GM19238 (cell line): ENCODE measurements at regions not wholly inside any gene's neighbourhood (a gene's known extent, or its start where the extent isn't known, plus 50 kb on each side); places are given as distances from the start of the nearest gene placed in this dataset.
"Not testable (repeated sequence)": the region's sequence is repeated elsewhere in the genome, so short reads cannot be mapped to it uniquely, and the experiment has no call there.

Source experiments
- DNase-seq: peaks from one replicate; pipeline ENCODE4 v3.0.0; 2011; ENCODE audit warnings: low spot score; ENCODE audit not compliant: insufficient read length

DNA sequence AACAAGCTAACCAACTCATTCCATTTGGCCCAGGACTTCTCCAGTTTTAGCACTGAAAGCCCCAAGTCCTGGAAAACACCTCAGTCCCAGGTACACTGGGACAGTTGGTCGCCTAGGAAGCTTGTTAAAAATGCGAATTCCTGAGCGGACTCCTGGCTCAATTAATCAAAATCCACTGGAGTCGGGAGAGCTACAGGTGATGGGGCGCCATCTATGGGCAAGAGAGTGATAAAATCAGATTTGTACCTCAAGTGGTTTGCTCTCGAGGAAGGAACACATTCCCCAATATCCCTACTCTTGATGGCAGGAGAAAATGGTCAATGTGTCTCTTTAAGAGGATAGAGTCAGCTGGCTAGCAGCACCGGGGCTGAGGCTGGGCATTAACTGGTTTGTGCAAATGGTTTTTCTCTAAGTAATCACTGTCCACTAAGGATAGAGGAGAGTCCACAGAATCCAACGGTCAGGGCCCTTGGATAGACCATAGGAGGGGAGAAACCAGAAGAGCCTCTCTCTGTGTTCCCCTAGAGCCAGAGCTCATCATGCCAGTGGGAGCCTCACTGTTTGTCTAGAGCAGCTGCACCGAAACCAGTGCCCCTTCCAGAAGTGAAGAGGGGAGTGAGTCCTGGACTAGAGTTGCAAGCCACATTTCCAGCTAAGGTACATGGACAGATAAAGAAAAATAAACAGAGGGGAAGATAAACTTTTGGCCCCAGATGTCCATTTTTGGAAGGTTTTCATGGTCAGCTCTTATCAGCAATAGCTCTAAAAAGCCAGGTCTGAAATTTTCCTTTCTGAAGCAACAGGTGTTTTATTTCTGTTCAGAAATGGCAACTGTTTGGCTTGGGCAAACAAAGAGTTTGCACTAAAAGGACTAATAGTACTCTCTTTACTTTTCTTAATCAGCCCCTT, 148.5 kb downstream of the TENT5C start:
- no peak for DNase-seq

DNA sequence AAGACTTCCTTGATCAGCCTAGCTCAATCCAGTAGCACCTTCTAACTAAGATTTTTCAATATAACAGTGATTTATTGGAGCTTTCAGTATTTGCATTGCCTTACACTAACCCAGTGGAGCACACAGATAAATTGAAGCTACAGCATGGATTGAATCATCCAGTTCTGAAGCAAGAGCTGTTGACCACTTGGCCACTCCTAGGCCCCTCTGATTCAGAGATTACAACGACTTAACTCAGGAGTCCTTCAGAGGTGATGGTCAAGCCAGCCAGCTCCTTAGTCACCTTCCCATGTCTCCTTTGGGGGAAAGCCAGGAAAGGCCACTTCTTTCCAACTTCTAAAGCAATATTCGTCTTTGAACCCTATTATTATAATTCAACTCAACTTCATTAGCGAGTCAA, 151.8 kb downstream of the TENT5C start:
- DNase-seq = no peak

DNA sequence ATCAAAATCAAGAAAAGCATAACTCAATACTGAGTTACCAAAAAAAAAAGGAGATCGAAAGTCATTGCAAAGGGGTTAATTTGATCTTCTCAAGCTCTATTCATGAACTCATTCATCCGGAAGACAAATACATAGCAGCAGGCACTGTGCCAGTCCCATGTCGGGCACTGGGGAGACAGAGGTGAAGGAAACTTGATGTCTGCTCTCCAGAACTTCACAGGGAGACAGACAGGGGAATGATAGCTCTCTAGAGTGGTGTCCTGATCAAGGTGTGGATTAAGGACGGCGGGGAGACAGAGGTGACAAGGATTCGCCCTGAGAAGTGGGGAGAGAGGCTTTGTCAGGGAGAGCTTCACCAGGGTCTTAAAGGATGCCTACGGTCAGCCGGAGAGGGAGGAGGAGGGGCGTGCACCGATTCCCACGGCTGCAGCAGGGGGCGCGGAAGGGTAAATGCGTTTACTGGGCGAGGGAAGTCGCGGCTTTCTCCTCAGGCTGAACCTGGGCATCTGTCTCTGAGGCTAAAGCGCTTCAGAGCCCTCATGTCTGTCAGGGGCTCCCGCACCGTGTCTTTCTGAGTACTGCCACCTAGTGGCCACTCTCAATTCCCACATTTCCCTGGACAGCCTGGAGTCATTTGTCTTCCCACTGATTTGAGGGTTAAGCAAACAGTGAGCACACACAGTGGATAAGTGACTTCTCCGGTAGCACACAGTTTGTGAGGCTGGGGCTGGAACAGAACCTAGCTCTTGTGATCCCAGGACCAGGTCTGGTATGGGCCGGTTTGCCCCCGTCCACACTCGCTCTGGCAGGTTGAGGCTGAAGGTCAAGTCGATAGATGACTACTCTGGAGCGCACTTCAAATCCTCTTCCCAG, 152.8 kb downstream of the TENT5C start:
- DNase-seq = peak; percentile 49

DNA sequence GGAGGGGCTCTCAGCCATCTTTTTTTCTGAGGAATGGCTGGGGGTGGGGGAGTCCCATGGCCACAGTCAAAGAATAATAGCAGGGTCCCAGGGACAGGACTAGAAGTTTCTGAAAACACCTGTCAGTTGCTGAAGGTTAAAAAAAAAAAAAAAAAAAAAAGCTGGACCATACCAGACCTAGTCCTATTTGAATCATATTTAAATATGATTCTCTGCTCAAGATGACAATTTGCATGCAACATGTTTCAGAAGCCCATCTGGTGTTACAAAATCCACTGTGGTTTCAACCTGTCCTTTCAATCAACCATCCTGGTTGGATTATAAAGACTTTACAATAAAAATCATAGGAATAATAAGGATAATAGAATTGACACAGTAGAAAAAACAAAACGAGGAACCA, 153.7 kb downstream of the TENT5C start:
- DNase-seq = no peak

DNA sequence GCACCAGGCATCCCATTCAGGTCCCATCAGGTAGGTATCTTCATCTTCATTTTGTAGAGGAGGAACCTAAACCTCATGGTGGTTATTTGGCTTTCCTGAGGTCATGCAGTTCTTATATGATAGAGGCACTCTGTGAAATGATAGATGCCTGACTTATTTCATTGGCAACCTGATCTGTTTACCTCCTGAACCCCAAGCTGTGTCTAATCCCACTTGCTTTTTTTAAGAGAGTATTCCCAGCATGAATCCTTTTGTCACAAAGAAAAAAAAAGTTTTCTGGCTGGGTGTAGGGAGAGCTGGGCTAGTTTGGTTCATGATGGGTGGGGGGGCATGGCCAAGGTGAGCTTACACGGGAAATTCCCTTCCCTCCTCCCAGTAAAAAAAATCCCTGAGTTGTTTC, 154.2 kb downstream of the TENT5C start:
- no peak for DNase-seq

DNA sequence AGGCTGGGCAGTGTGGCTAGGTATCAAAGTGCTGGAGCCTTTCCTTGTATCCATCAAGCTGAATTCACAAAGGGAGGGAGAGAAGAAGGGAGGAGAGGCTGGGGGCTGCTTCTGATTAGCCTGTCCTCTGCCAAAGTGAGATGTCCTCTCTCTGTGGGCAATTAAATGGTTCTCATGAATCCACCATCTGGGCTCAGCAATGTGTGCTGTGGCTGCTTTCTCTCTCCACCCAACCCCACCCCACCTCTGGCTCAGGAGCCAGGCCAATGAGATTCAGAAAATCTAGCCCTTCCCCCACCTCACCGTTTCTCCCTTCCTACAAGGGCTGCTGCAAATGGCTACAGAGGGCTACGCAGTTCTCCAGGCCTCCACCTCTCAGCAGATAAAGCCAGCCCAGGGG, 154.6 kb downstream of the TENT5C start:
- DNase-seq = no peak

DNA sequence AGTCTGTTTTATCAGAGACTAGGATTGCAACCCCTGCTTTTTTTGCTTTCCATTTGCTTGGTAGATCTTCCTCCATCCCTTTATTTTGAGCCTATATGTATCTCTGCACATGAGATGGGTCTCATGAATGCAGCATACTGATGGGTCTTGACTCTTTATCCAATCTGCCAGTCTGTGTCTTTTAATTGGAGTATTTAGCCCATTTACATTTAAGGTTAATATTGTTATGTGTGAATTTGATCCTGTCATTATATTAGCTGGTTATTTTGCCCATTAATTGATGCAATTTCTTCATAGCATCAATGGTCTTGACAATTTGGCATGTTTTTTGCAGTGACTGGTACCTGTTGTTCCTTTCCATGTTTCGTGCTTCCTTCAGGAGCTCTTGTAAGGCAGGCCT, 161.7 kb downstream of the GDAP2 start:
- DNase-seq = not testable (repeated sequence)

DNA sequence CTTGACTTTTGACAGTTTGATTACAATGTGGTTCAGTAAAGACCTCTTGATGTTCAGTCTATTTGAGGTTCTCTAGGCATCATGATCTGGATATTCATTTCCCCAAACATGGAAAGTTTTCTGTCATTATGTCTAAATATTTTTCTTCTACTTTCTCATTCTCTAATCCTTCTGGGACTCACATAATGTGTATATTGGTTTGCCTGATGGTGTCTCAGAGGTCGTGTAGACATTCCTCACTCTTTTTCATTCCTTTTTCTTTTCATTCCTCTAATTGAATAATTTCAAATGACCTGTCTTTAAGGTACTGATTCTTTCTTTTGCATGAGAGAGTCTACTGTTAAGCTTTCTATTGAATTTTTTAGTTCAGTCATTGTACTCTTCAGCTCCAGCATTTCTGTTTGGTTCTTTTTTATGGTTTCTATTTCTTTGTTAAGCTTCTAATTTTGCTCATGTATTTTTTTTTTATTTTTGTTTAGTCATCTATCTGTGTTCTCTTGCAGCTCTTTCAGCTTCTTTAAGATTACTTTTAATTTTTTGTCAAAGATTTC, 158.4 kb downstream of the GDAP2 start:
- no peak for DNase-seq

DNA sequence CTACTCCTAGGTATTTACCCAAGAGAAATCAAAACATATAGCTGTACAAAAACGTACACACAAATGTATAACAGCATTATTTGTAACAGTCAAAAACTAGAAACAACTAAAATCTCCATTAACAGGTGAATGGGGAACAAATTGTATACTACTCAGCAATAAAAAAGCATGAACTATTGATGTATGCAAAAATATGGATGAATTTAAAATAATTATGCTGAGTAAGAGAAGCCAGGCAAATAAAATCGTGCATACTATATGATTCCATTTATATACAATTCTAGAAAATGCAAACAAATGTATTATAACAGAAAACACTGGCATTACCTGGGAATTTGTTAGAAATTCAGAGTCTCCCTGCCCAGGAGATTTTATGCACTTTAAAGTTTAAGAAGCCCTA, 150.1 kb downstream of the GDAP2 start:
- no peak for DNase-seq

DNA sequence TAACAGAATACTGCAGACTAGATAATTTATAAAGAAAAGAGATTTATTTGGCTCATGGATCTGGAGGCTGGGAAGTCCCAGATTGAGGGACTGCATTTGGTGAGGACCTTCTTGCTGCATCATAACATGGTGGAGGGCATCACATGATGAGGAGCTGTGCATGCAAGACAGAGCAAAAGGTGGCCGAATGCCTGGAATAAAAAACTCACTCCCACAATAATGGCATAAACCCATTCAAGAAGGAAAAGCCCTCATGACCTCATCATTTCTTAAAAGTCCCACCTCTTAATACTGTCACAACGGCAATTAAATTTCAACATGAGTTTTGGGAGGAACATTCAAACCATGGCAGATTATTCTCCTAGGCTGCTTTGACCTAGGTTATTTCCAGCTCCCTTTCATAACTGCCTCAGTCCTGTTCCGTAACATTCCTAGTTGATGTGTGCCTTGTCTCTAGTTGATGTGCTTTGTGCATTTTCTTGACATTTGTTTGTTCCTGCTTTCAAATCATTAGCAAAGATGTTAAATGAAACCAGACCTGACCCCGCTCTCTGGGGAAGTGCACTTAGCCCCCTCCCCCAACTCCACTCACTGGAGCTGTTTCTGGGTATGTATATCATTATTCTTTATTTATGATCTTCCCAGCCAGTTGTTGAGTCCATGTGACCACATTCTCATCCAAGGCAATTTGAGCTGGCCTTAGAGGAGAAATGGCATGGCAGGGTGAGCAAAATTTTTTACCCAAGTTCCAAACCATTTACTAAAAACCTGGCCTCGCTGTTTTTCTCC, 148.5 kb downstream of the GDAP2 start:
- DNase-seq = no peak

DNA sequence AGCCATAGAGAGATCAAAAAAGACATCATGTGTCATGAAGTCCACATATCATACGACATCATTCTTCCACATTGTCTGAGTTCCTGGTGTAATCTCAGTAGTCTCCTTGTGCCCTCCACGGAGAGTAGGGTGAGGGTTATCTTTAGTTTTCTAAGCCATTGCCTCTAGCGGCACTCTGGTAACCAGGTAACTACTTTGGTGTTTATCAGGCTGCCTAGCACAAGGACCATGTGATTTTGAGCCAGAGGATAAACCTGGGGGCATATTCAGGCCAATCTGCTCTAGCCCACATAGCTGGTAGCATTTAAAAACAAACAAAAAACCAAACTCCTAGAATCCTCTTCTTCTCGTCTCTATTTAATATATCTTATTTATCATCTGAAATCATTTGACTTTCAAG, 147.4 kb downstream of the GDAP2 start:
- DNase-seq = no peak

DNA sequence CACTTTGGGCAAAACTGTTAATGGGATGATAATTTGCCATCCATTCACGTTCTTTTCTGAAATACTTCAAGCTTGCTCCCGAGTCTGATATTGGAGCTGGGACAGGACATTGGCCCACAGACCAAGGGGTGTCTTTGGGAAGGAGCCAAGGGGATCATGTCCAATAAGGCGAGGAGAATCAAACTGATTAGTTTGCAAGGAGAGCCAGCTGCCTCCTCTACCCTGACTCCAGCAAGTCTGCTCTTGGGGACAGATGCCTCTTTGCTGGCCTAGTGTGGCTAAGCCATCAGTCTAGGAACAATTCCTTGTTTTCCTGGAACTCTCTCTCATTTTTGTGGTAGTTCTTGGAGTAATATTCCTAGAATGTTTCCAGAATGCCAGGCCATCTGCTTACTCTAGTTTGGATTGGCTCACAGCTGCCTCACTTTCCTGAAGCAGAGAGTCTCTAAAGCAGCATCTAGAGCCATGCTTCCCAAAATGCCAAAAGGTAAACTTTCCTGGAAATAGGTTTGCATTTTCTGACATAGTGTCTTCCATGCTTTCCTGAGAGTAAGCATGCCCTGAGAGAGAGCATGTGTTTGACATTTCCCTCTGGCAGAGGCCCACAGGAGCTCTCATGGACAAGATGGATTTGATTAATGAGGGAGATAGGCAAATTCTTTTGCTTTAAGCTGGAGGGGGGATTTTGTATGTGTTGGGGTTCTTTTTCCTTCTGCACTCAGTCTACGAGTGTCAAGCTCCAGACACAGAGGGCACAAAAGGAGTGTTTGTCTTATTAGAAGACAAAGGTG, 145.6 kb downstream of the GDAP2 start:
- DNase-seq = no peak

DNA sequence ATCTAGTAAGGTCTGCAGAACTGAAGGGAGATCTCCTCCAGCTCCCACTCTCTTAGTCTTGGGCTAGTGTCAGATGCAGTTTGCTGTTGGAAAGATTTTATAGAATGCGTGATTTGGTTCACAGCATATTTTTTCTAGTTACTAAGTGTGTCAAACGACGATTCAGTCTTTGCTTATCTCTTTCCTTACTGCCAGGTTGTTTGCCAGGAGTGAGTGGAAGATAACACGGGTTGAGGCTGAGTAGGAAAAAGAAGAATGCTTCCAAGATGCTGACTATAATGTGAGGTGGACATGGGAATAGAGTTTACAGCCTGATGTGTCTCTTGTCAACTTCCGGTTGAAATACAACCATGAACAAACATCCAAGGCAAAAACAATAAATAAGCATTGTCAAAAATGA, 141.4 kb downstream of the GDAP2 start:
- DNase-seq = no peak

DNA sequence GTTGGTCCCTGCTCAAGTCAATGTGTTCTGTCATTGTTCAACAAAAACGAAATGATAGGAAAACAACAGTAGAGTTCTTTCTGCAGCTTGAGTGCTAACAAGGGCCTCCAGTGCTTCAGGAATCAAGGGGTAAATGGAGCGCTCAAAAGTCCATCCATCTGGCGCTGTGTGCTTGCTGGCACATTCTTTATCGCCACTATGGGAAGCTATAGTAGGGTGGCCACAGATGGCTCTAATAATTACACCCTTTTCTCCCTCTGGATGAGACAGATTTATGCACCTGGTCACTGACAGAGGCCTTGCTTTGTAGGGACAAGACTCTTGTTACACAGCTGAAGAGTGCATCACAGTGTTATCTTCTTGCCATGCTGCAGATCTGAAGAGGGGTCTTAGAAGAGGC, 136.0 kb downstream of the GDAP2 start:
- no peak for DNase-seq

DNA sequence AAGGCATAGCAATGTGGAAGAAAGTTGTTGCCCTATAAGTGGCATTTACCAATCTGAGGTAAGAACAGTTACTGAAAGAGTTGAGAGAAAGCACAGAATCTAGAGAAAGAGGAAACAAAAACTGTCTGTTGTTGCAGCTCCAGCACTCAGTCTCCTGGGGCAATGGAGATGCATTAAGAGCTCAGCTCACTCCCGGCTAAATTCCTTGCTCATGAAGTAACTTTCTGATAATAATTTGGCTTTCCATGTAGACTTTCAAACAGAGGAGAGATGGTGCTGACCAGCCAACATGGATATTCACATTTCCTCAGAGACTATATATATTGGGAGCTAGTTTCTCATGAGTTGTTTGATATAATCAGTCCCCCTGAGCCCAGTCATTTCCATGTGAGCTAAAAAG, 135.3 kb downstream of the GDAP2 start:
- DNase-seq = no peak

DNA sequence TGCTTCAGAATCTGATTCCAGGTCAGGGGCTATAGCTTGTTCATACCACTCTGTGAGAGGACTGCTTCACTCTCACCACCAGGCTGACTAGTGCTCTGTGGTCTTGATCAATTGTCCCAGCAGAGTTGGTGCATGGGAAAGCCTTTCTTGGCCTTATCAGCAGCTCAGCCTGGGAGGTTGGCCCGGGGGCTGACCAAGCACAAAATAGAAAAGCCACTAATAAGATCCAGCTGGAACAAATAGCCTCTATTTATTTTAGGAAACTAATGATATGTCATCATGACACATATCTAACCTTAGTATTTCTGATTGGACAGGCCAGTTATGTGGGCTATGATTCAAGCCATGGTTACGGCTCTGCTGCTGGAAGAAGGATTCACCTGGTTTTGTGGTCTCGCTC, 134.2 kb downstream of the GDAP2 start:
- DNase-seq = no peak

DNA sequence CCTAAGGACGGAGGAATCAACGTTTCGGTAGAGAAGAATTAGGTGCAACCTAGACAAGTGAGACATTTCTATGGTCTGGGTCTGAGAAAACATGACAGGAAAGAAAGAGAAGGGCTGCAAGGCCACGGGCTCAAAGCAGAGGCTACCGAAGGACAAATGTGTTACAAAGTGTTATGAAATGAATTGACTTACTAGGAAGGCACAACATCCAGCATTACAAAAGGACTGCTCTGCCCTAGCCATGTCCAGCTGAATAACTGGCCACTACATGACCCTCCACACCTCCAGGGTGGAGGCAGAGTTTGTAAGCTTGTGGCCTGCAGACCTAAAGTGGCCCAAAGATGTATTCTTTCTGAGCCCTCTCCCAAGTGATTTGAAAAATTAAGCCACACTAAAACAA, 133.6 kb downstream of the GDAP2 start:
- no peak for DNase-seq

DNA sequence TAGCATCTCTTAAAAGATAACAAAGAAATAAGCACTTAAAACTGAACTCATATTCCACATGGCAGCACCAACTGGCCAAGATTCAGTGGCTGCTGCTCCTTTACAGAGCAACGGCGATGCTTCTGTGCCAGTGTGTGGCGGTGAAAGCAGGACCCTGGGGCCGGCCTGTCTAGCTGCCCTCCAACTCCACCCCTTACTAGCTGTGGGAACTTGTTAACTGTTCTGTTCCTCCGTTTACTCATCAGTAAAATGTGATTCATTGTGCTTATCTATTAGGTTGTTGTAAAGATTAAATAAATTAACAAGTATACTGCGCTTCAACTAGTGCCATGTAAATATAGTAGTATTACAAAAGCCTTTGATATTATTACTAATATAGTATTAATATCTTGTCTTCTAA, 133.2 kb downstream of the GDAP2 start:
- no peak for DNase-seq

DNA sequence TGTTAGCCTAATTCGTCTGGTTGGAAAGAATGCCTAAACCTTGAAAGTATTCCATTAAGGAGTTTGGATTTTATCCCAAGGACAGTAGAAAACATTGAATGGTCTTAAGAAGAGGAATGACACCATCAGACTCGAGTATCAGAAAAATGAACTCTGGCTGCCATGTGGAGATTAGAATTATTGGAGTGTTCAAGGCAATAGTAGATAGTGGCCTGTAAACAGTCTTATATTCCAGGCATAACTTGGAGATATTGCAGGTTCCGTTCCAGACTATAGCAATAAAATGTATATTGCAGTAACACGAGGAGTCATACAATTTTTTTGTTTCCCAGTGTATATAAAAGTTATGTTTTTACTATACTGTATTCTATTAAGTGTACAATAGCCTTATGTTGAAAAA, 130.9 kb downstream of the GDAP2 start:
- DNase-seq = no peak

DNA sequence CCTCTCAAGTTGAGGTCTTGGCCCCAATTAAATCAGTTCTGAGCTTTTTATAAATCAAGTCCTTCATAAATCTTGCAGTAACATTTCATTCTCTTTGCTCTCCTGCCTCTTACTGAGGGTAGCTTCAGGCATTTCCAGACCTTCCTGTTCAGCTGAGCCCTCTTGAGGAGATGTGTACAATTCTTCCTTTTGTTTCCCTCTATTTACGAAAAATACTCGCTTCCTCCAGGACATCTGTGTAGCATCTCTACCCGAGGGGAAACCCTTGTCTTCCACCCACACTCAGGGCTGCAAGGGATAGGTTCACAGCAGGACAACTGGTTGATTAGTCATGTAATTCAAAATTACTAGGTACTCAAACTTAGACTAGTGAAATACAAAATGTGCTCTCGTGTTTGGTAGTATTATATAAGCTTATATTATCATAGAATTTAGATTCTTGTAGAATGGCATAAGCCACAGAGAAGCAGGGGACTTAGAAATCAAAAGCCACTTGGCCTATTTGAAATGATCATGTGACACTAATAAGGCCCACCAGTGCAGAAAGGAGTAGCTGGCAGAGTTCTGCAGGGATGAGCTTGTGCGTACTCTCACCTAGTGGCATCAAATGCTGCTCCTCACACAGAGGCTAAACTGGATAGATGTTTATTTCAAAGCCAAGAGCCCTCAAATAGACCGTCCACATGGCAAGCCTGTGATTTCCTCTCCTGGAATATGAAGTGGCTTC, 126.7 kb downstream of the GDAP2 start:
- no peak for DNase-seq
